ENCODE measurements at regions not wholly inside any gene's neighbourhood (a gene's known extent, or its start where the extent isn't known, plus 50 kb on each side); places are given as distances from the start of the nearest gene placed in this dataset.

- H3K27ac Mint-ChIP-seq, result no peak overlapping the region
- no peak for DNase-seq
- no peaks in the 10 kb centered on the region for H3K36me3 Mint-ChIP-seq
Observed at GRCh38 chr7:133201470-133201869, 51.4 kb upstream of the EXOC4 start.

GRCh38 chr7:133202942-133203341, 49.9 kb upstream of the EXOC4 start:
- Histone ChIP-seq H3K27me3 (ENCODE audit: control insufficient read depth in 2 of 2, insufficient read depth in 2 of 2, low read length in 2 of 2) (no peaks in the 10 kb centered on the region), H2AFZ (ENCODE audit: insufficient read depth, low read depth, low read length, poor library complexity, severe bottlenecking) (no peak overlapping the region), H3K4me3 (replicated peaks in 1 of 3; ENCODE audit: low read depth in 2 of 3, low read length in 3 of 3) (no peak overlapping the region), H3K9me3 (replicated peaks in 1 of 2; ENCODE audit: control insufficient read depth in 1 of 2, insufficient read depth in 1 of 2, low read length in 2 of 2) (no peaks in the 10 kb centered on the region), H3K4me2 (replicated peaks; ENCODE audit: extremely low read depth, low read length, poor library complexity, severe bottlenecking) (no peak overlapping the region), H3K27ac (ENCODE audit: low read depth in 1 of 2, low read length in 2 of 2) (no peak overlapping the region), H3K9ac (ENCODE audit: insufficient read depth, low read length, poor library complexity, severe bottlenecking) (no peak overlapping the region), H3K4me1 (ENCODE audit: control insufficient read depth in 1 of 2, insufficient read depth in 2 of 2, low read length in 2 of 2) (no peaks in the 10 kb centered on the region), H3K79me2 (ENCODE audit: insufficient read depth, low read length) (no peaks in the 10 kb centered on the region), H3K36me3 (replicated peaks in 1 of 2; ENCODE audit: control insufficient read depth in 1 of 2, insufficient read depth in 2 of 2, low read length in 2 of 2) (no peaks in the 10 kb centered on the region), H4K20me1 (ENCODE audit: insufficient read depth, low read length) (no peaks in the 10 kb centered on the region)
- DNase-seq, result no peak
- Mint-ChIP-seq H3K36me3 (no peaks in the 10 kb centered on the region), H3K4me1 (no peaks in the 10 kb centered on the region), H3K9me3 (peaks cover 0 to 5% (median 2%) of the 10 kb centered on the region in 7 donors), H3K27me3 (ENCODE audit: low read depth in 3 of 3) (peaks cover 2 to 4% (median 3%) of the 10 kb centered on the region in 3 donors), H3K4me3 (no peak overlapping the region), H3K27ac (no peak overlapping the region)
- WGBS (ENCODE audit: insufficient coverage), result no CpG with 5 or more reads among the region's 1 CpG
- TF ChIP-seq CTCF (IDR thresholded peaks at IDR 0.05), result no peak
- intact Hi-C loops (cut with micrococcal nuclease), result no loop called here

More at GRCh38 chr7:133201470-133201869, 51.4 kb upstream of the EXOC4 start:
- Mint-ChIP-seq H3K4me3 (no peak overlapping the region), H3K4me1 (no peaks in the 10 kb centered on the region), H3K9me3 (peaks cover 0 to 4% (median 0%) of the 10 kb centered on the region in 7 donors), H3K27me3 (ENCODE audit: low read depth in 3 of 3) (peaks cover 2 to 7% (median 3%) of the 10 kb centered on the region in 3 donors)
- intact Hi-C loops (cut with micrococcal nuclease), result no loop called here
- Histone ChIP-seq H2AFZ (ENCODE audit: insufficient read depth, low read depth, low read length, poor library complexity, severe bottlenecking) (no peak overlapping the region), H3K4me2 (replicated peaks; ENCODE audit: extremely low read depth, low read length, poor library complexity, severe bottlenecking) (no peak overlapping the region), H4K20me1 (ENCODE audit: insufficient read depth, low read length) (no peaks in the 10 kb centered on the region), H3K4me1 (ENCODE audit: control insufficient read depth in 1 of 2, insufficient read depth in 2 of 2, low read length in 2 of 2) (no peaks in the 10 kb centered on the region), H3K27me3 (ENCODE audit: control insufficient read depth in 2 of 2, insufficient read depth in 2 of 2, low read length in 2 of 2) (no peaks in the 10 kb centered on the region), H3K36me3 (replicated peaks in 1 of 2; ENCODE audit: control insufficient read depth in 1 of 2, insufficient read depth in 2 of 2, low read length in 2 of 2) (no peaks in the 10 kb centered on the region), H3K27ac (ENCODE audit: low read depth in 1 of 2, low read length in 2 of 2) (no peak overlapping the region), H3K79me2 (ENCODE audit: insufficient read depth, low read length) (no peaks in the 10 kb centered on the region), H3K4me3 (replicated peaks in 1 of 3; ENCODE audit: low read depth in 2 of 3, low read length in 3 of 3) (no peak overlapping the region), H3K9ac (ENCODE audit: insufficient read depth, low read length, poor library complexity, severe bottlenecking) (no peak overlapping the region), H3K9me3 (replicated peaks in 1 of 2; ENCODE audit: control insufficient read depth in 1 of 2, insufficient read depth in 1 of 2, low read length in 2 of 2) (no peaks in the 10 kb centered on the region)
- TF ChIP-seq CTCF (IDR thresholded peaks at IDR 0.05), result no peak
- no CpG with 5 or more reads among the region's 1 CpG for WGBS (ENCODE audit: insufficient coverage)
